SJCRH30 (cell line): ENCODE measurements at regions not wholly inside any gene's neighbourhood (a gene's known extent, or its start where the extent isn't known, plus 50 kb on each side); places are given as distances from the start of the nearest gene placed in this dataset.
A peak's percentile ranks its signal among the peaks of the same experiment; 100 is the strongest.

Experiments
- DNase-seq, 2 experiments: peaks; one replicate each; pipeline ENCODE4 v3.0.0-alpha.2; 2015 to 2020
- H3K27ac ChIP-seq: fragments of 250-450 bp; sonication (Bioruptor Pico); 2 replicates; pipeline ENCODE4 v1.5.1; 2020; ENCODE audit warnings: mild to moderate bottlenecking, moderate library complexity
- H3K27me3 ChIP-seq: fragments of 250-450 bp; sonication (Bioruptor Pico); 2 replicates; pipeline ENCODE4 v1.5.1; 2020; ENCODE audit warnings: mild to moderate bottlenecking, moderate library complexity
- H3K36me3 ChIP-seq: fragments of 250-450 bp; sonication (Bioruptor Pico); 2 replicates; pipeline ENCODE4 v1.5.1; 2020; ENCODE audit warnings: mild to moderate bottlenecking, moderate library complexity
- H3K4me1 ChIP-seq: fragments of 250-450 bp; sonication (Bioruptor Pico); 2 replicates; pipeline ENCODE4 v1.5.1; 2020; ENCODE audit warnings: mild to moderate bottlenecking, moderate library complexity
- H3K4me3 ChIP-seq: fragments of 250-450 bp; sonication (Bioruptor Pico); 2 replicates; pipeline ENCODE4 v1.5.1; 2020; ENCODE audit warnings: mild to moderate bottlenecking, moderate library complexity
- H3K9me3 ChIP-seq: fragments of 250-450 bp; sonication (Bioruptor Pico); replicated peaks from 2 replicates; pipeline ENCODE4 v1.5.1; 2020; ENCODE audit warnings: mild to moderate bottlenecking, moderate library complexity

GRCh38 chr4:60757986-60758680 lies 442.0 kb upstream of the ADGRL3 start:
- no peak overlapping the region for H3K4me3 ChIP-seq
- no peak overlapping the region for H3K27ac ChIP-seq
- no peak for DNase-seq
- H3K27me3 ChIP-seq, result no peaks in the 10 kb centered on the region
- no peaks in the 10 kb centered on the region for H3K36me3 ChIP-seq
- 0 out of 2 replicates have a peak, but pooled peaks cover 2% of the 10 kb centered on the region for H3K9me3 ChIP-seq
- no peaks in the 10 kb centered on the region; the same call in 1 of the 2 replicates for H3K4me1 ChIP-seq

DNA sequence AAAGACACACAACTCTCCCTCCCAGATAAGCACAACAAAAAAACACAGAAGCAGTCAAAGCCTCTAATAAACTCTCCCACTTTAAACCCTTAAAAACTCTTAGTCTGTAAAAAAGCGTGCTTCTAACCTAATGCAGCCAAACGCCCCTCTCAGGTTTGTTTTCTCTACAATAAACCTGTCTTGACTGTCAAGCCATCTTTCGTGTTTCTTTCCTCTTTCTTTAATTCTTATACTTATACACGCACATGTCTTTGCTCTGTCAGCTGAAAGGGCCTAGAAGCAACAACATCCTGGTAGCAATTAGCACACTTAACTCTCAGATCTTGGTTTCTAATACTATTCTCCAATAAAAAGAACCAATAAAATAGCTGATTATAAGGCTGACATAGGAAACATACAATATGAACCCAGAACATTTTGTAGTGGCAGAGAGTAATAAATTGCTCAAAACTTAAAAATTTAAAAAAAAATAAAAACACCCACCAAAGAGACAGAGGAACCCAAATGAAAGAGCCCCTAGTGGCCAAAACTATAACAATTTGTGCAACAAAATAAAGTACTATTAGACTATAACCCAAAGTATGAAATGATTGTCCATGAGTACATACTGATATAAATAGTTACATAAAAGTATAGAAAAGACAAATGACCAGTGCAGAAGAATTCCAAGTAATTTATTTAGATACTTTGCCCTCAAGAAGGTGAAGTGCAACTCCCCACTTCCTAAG lies 440.4 kb upstream of the ADGRL3 start:
- H3K4me1 ChIP-seq, result no peaks in the 10 kb centered on the region; the same call in 1 of the 2 replicates
- H3K4me3 ChIP-seq, result no peak overlapping the region
- DNase-seq, result no peak
- H3K36me3 ChIP-seq, result no peaks in the 10 kb centered on the region
- no peak overlapping the region for H3K27ac ChIP-seq
- no peaks in the 10 kb centered on the region for H3K27me3 ChIP-seq
- 0 out of 2 replicates have a peak, but pooled peaks cover 2% of the 10 kb centered on the region for H3K9me3 ChIP-seq

- H3K27ac ChIP-seq, result no peak overlapping the region
- H3K4me3 ChIP-seq, result no peak overlapping the region
- H3K9me3 ChIP-seq, result no peaks in the 10 kb centered on the region
- H3K4me1 ChIP-seq, result no peaks in the 10 kb centered on the region
- H3K27me3 ChIP-seq, result no peaks in the 10 kb centered on the region
- DNase-seq, result no peak
- H3K36me3 ChIP-seq, result no peaks in the 10 kb centered on the region
Measured at GRCh38 chr4:60780874-60781273, 419.3 kb upstream of the ADGRL3 start.

DNA sequence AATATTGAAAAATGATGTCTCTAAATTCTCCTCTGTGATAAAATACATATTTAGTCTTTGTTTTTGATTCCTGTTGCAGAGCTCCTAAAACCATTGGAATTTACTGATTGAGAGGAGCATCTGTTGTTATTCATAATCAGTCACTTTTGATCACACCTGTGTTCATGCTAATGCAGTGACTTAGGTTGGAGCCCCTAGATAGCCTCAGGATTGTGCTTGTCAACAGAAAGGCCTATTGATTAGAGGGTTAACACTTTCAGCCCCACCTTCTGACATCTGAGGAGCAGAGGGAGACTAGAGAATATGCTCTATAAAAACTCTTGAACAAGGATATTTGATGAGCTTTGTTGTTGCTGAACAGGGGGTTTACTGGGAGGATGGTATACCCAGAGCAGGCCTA lies 409.5 kb upstream of the ADGRL3 start:
- no peak for DNase-seq
- Histone ChIP-seq H3K27ac (no peak overlapping the region), H3K4me3 (no peak overlapping the region), H3K9me3 (no peaks in the 10 kb centered on the region), H3K36me3 (no peaks in the 10 kb centered on the region), H3K4me1 (no peaks in the 10 kb centered on the region), H3K27me3 (no peaks in the 10 kb centered on the region)

DNA sequence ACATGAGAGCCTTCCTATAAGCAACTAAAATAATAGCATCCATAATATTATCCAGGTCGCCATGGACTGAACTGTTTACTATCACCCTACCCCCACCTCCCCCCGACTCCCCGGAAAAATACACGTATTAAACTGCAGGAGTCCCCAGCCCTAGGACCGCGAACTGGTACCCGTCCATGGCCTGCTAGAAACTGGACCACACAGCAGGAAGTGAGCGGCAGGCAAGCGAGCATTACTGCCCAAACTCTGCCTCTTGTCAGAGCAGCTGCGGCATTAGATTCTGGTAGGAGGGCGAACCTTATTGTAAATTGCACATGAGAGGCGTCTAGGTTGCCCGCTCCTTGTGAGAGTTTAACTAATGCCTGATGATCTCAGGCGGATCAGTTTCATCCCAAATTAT lies 405.8 kb upstream of the ADGRL3 start:
- H3K9me3 ChIP-seq, result no peaks in the 10 kb centered on the region
- no peak overlapping the region for H3K27ac ChIP-seq
- H3K4me3 ChIP-seq, result no peak overlapping the region
- H3K27me3 ChIP-seq, result no peaks in the 10 kb centered on the region
- no peak for DNase-seq
- H3K36me3 ChIP-seq, result no peaks in the 10 kb centered on the region
- H3K4me1 ChIP-seq, result no peaks in the 10 kb centered on the region

- no peaks in the 10 kb centered on the region for H3K36me3 ChIP-seq
- H3K9me3 ChIP-seq, result no peaks in the 10 kb centered on the region
- no peak overlapping the region for H3K27ac ChIP-seq
- no peaks in the 10 kb centered on the region for H3K27me3 ChIP-seq
- no peak overlapping the region for H3K4me3 ChIP-seq
- no peaks in the 10 kb centered on the region for H3K4me1 ChIP-seq
- no peak for DNase-seq
Measured at GRCh38 chr4:60799214-60799613, 400.9 kb upstream of the ADGRL3 start.

DNA sequence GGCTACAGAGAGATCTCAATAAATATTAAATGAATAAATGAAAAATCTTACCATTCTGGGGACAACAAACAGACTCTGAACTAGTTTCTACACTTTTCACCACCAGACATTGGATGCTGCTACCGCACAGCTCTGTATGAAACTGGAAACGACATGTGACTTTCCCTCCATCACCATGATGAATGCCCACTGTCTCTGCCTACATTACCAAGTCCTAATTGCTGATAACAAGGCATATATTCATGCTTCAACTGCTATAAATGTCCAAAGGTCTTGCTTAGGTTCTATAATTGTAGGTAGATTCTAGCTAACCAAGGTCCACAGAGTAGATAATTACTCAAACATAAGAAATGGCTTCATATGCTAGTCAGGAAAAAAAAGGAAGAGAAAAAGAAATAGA lies 399.4 kb upstream of the ADGRL3 start:
- H3K9me3 ChIP-seq, result no peaks in the 10 kb centered on the region
- no peak for DNase-seq
- H3K27ac ChIP-seq, result no peak overlapping the region

GRCh38 chr4:60805500-60806313 lies 394.4 kb upstream of the ADGRL3 start:
- H3K9me3 ChIP-seq, result no peaks in the 10 kb centered on the region
- no peaks in the 10 kb centered on the region for H3K27me3 ChIP-seq
- no peak overlapping the region for H3K27ac ChIP-seq
- H3K4me1 ChIP-seq, result no peaks in the 10 kb centered on the region
- DNase-seq, result peak in 1 of 2 experiments; percentile 55
- no peaks in the 10 kb centered on the region for H3K36me3 ChIP-seq
- H3K4me3 ChIP-seq, result no peak overlapping the region

More for the DNA sequence above, 399.4 kb upstream of the ADGRL3 start:
- Histone ChIP-seq H3K4me1 (no peaks in the 10 kb centered on the region), H3K36me3 (no peaks in the 10 kb centered on the region), H3K4me3 (no peak overlapping the region), H3K27me3 (no peaks in the 10 kb centered on the region)

DNA sequence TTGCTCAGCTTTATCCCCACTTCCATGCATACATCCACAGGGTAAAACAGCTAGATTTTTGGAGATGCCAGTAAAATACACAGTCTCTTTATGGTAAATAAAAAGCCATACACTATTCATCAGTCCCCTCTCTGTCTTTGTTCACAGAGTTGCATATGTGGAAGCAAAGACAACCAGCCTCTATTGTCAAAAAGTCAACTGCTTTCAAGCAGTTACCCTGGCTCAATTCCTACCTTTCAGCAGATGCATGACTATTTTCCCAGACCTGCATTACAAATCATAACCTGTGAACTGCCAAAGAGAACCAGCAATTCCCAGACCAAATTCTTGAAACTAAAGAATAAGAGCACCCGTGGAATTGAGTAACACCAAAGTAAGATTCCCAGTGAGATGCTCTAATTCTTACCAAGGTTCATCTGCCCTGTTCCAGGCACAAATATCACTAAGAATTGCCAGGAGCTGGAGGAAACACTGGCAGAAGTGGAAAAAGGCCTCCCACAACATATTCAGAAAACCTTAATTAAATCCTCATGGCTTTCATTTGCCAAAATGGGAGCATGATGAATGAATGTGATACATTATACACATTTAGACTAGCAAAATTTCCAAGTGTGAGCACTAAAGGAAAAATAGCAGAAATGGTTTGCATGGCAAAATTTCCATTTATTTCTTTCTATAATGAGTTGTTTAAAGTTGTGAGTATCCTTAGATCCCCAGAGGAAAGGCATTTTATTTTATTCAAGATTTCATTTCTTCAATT lies 391.2 kb upstream of the ADGRL3 start:
- H3K27ac ChIP-seq, result no peak overlapping the region

DNA sequence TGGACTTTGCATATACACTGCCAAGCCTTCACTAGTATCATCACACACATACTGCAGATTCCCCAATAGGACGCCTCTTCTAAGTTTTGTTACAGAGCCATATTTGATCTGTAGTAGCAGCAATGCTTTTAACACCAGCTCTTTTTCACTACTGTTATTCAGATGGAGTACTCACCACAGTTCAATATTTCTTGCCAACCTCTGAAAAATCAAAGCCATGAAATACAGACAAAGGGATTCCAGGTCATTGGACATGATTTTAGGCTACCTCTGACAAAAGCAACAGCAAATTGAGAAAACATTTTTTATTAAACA lies 390.7 kb upstream of the ADGRL3 start:
- Histone ChIP-seq H3K27ac (no peak overlapping the region), H3K36me3 (no peaks in the 10 kb centered on the region), H3K27me3 (no peaks in the 10 kb centered on the region; the same call in 1 of the 2 replicates), H3K9me3 (no peaks in the 10 kb centered on the region), H3K4me3 (no peak overlapping the region), H3K4me1 (no peaks in the 10 kb centered on the region)
- no peak for DNase-seq

More for the DNA sequence above, 391.2 kb upstream of the ADGRL3 start:
- Histone ChIP-seq H3K27me3 (no peaks in the 10 kb centered on the region; the same call in 1 of the 2 replicates), H3K9me3 (no peaks in the 10 kb centered on the region), H3K4me3 (no peak overlapping the region), H3K36me3 (no peaks in the 10 kb centered on the region), H3K4me1 (no peaks in the 10 kb centered on the region)
- no peak for DNase-seq

GRCh38 chr4:60812811-60813210 lies 387.3 kb upstream of the ADGRL3 start:
- no peaks in the 10 kb centered on the region for H3K9me3 ChIP-seq
- H3K27me3 ChIP-seq, result no peaks in the 10 kb centered on the region; the same call in 1 of the 2 replicates
- no peak for DNase-seq
- H3K4me1 ChIP-seq, result no peaks in the 10 kb centered on the region
- H3K36me3 ChIP-seq, result no peaks in the 10 kb centered on the region
- H3K4me3 ChIP-seq, result no peak overlapping the region
- H3K27ac ChIP-seq, result no peak overlapping the region

DNA sequence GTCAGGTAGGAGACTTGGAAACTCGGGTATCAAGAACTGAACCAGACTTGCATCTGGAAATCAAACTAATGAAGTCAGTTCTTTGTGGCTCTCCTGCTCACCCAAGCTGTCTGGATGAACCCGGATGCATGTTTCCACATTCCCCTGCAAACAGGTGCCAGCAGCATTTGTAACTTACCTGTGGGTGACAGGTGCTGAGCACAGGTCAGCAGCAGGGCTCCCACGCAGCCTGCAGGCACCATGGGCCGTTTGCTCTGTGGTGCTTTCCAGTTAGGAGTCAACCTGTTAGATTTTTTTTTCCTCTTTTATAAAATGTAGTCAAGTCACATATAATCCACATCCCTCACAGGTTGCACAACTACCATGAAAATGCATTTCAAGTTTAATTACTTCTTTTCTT lies 385.6 kb upstream of the ADGRL3 start:
- DNase-seq, result no peak
- Histone ChIP-seq H3K4me3 (no peak overlapping the region), H3K4me1 (no peaks in the 10 kb centered on the region), H3K27me3 (no peaks in the 10 kb centered on the region; the same call in 1 of the 2 replicates), H3K27ac (no peak overlapping the region), H3K9me3 (no peaks in the 10 kb centered on the region), H3K36me3 (no peaks in the 10 kb centered on the region)

- Histone ChIP-seq H3K27ac (no peak overlapping the region), H3K4me3 (no peak overlapping the region), H3K9me3 (no peaks in the 10 kb centered on the region), H3K27me3 (no peaks in the 10 kb centered on the region; the same call in 1 of the 2 replicates), H3K36me3 (no peaks in the 10 kb centered on the region), H3K4me1 (no peaks in the 10 kb centered on the region)
- no peak for DNase-seq
Measured at GRCh38 chr4:60817609-60818008, 382.5 kb upstream of the ADGRL3 start.

GRCh38 chr4:60822986-60823385 lies 377.1 kb upstream of the ADGRL3 start:
- Histone ChIP-seq H3K4me3 (no peak overlapping the region), H3K9me3 (no peaks in the 10 kb centered on the region), H3K27me3 (no peaks in the 10 kb centered on the region), H3K36me3 (no peaks in the 10 kb centered on the region), H3K27ac (no peak overlapping the region), H3K4me1 (no peaks in the 10 kb centered on the region)
- DNase-seq, result no peak
